WI38 (cell line): ENCODE measurements at regions not wholly inside any gene's neighbourhood (a gene's known extent, or its start where the extent isn't known, plus 50 kb on each side); places are given as distances from the start of the nearest gene placed in this dataset.
"Not testable (repeated sequence)": the region's sequence is repeated elsewhere in the genome, so short reads cannot be mapped to it uniquely, and the experiment has no call there.

Experiments
- H3K4me3 ChIP-seq: 2 replicates; pipeline ENCODE4 v1.5.1; 2011; ENCODE audit warnings: low read depth, mild to moderate bottlenecking, control low read depth, low read length
- TF ChIP-seq, protein P1 (sequence below): IDR thresholded peaks from 2 replicates; pipeline ENCODE4 v1.5.1; 2012; ENCODE audit warnings: low read depth, mild to moderate bottlenecking, control low read depth, low read length

DNA sequence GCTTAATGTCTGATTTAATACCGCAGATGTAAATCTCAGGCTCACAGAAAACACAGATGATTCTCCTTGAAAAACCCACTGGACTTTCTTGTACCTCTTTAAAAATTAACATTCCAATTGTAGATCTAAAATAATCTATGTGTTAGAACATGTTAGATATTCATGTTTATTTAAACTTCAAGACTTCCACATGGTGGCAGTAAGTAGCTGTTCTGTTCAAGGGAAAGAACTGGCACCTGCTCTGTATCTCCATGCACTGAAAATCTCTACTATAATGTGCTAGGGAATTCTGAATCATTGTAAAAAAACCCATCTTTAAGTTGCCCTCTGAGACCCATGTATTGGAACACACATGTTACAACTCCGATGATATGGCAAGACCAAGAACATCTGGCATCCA is 366.9 kb downstream of the DMRTA1 start:
- TF ChIP-seq, protein P1, sequence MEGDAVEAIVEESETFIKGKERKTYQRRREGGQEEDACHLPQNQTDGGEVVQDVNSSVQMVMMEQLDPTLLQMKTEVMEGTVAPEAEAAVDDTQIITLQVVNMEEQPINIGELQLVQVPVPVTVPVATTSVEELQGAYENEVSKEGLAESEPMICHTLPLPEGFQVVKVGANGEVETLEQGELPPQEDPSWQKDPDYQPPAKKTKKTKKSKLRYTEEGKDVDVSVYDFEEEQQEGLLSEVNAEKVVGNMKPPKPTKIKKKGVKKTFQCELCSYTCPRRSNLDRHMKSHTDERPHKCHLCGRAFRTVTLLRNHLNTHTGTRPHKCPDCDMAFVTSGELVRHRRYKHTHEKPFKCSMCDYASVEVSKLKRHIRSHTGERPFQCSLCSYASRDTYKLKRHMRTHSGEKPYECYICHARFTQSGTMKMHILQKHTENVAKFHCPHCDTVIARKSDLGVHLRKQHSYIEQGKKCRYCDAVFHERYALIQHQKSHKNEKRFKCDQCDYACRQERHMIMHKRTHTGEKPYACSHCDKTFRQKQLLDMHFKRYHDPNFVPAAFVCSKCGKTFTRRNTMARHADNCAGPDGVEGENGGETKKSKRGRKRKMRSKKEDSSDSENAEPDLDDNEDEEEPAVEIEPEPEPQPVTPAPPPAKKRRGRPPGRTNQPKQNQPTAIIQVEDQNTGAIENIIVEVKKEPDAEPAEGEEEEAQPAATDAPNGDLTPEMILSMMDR = no peak

DNA sequence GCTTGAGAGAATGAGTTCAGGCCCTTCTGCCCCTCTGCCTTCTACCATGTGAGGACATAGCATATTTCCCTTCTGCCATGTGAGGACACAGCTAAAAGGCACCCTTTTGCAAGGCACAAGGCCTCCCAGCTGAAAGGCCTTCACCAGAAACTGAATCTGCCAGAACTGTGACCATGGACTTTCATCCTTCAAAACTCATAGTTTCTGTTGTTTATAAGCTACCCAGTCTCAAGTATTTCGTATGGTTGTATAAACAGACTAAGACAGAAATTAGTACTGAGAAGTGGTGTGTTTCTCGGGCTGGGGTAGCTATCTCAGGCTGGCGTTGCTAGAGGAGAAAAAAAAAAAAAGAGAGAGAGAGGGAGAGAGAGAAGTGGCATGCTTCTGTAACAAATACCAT is 368.6 kb downstream of the DMRTA1 start:
- H3K4me3 ChIP-seq = no peak overlapping the region
- TF ChIP-seq, protein P1 = no peak

More for the DNA sequence above, 366.9 kb downstream of the DMRTA1 start:
- H3K4me3 ChIP-seq = no peak overlapping the region

DNA sequence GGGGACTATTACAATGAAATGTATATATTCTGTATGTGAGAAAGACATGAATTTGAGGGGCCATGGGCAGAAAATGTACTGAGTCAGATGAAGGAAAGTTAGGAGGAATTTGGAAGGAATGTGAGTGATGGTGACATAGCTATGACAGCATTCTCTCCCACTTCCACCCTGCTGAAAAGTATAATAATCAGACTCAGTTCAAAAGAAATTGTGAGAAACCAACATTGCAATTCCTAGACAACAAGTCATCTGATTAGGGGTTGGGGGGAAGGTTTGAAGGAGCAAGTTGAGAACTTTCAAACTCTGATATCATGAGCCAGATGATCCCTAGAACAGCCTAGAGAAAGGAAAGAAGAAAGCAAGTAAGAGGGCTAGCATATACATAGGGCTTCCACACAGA is 370.6 kb downstream of the DMRTA1 start:
- TF ChIP-seq, protein P1 = no peak
- no peak overlapping the region for H3K4me3 ChIP-seq

DNA sequence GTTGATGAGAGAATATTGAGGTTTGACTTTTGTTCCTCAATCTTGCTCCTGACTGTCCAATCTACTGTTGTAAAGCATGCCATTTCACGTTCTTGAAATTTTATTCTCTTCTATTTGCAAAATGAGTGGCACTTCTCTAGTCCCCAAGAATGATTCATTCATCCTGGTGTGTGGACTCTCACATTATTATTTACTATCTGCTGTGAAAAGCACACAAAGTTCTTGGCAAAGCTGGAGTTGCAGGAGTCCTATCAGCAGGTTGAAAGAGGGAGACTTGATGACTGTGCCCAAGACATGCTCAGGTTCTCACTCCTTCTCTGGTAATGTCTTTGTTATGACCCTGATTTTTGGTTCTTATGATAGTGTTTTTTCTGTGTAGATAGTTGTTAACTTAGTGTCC is 382.6 kb downstream of the DMRTA1 start:
- H3K4me3 ChIP-seq = no peak overlapping the region
- TF ChIP-seq, protein P1 = no peak

DNA sequence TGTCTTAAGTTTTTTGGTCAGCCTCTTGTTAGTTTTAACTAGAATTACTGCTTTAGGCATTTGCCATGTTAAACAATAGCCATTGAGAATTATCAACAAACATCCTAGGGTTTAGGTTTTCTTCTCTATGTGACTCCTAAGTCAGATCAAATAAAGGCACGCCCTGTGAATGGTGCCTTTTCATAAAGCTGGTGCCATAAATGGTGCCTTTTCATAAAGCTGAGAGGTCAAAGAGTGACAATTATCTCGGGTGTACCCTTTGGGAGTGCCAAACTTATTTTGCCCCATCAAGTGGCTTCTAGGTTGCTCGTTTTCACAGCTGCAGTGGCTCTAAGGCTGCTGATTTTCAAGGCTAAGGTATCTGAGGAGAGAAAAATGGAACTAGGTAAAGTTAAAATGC is 391.6 kb downstream of the DMRTA1 start:
- H3K4me3 ChIP-seq = no peak overlapping the region
- TF ChIP-seq, protein P1 = no peak

DNA sequence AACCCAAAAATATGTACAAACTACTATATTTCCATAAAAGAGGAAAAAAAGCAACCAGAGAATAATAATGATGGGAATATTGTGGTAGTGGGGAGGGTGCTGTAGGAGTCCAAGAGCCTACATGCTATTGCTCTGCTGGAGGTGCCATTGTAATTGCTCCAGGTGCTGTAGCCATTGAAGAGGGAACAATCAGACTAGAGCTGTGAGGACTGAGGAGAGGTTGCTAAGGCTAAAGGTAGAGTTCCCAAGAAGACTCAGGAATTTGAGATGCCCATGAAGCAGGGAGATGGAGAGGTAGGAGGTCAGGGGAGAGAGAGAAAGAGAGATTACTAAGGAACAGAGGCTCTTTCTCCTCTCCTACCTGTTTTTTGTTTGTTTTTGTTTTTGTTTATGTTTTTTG is 394.0 kb downstream of the DMRTA1 start:
- TF ChIP-seq, protein P1 = no peak
- no peak overlapping the region for H3K4me3 ChIP-seq

DNA sequence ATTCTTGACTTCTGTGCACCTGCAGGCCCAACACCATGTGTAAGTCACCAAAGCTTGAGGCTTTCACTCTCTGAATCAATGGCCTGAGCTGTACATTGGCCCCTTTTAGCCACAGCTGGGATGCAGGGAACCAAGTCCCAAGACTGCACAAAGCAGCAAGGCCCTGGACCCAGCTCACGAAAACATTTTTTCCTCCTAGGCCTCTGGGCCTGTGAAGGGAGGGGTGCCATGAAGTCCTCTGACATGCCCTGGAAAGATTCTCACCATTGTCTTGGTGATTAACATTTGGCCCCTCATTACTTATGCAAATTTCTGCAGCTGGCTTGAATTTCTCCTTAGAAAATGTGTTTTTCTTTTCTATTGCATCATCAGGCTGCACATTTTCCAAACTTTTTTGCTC is 398.6 kb downstream of the DMRTA1 start:
- H3K4me3 ChIP-seq = not testable (repeated sequence)

DNA sequence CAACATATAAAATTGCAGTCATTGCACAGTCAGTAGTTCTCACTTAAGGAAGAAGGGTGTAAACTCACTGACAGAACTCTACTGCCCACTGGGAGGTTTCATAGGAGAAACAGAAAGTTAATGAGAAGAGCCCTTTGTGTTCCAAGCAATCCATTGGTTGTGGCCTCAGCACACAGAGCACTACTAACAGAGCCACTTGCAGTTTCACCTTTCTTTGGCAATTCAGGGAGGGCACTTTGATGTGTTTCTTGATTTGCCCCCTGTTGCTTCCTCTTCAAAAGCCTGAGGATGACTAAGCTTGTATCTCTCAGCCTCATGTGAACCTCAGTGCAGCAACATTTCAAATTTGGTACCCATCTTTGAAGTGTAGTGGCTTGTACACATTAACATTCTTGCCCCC is 409.4 kb downstream of the DMRTA1 start:
- TF ChIP-seq, protein P1 = no peak
- H3K4me3 ChIP-seq = no peak overlapping the region
